ENCODE measurements at regions not wholly inside any gene's neighbourhood (a gene's known extent, or its start where the extent isn't known, plus 50 kb on each side); places are given as distances from the start of the nearest gene placed in this dataset.

DNA sequence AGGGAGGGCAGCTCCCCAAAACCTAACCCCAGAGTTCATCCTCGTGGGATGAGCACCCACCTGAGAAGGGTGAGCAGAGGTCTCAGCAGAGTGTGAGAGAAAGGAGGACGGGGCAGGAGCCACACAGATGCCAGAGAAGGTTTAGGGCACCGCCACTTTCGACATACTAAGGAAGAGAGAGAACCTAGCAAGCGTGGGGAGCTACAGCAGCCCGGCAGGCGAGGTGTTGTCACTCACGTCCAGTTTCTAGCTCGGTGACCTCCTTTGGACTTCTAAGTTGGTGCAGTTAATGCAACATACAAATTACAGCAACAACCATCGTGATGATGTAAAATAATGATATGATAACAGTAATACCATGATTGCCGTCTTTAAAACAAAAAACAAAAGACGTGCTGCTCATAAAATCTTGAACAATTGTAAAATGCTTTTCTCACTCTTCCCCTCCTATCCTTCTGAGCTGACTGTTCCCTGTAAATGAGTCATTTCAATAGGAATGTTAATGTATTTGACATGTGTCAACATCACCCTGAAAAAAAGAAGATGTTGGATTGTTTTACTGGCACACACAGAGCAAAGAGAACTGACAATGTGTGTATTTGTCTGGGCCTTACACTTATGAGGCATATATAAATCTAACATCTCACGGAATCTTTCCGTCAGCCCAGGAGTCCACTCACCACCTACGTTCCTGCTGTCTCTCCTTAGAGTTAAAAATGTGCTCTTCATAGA is 158.2 kb upstream of the MAF start:
- no peak overlapping the region for H3K4me3 ChIP-seq (replicated peaks; ENCODE audit: low read depth, low read length)
- TF ChIP-seq, protein P1, sequence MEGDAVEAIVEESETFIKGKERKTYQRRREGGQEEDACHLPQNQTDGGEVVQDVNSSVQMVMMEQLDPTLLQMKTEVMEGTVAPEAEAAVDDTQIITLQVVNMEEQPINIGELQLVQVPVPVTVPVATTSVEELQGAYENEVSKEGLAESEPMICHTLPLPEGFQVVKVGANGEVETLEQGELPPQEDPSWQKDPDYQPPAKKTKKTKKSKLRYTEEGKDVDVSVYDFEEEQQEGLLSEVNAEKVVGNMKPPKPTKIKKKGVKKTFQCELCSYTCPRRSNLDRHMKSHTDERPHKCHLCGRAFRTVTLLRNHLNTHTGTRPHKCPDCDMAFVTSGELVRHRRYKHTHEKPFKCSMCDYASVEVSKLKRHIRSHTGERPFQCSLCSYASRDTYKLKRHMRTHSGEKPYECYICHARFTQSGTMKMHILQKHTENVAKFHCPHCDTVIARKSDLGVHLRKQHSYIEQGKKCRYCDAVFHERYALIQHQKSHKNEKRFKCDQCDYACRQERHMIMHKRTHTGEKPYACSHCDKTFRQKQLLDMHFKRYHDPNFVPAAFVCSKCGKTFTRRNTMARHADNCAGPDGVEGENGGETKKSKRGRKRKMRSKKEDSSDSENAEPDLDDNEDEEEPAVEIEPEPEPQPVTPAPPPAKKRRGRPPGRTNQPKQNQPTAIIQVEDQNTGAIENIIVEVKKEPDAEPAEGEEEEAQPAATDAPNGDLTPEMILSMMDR (IDR thresholded peaks at IDR 0.05; ENCODE audit: low read depth, low read length, missing control alignments), result no peak
- no peak for DNase-seq (ENCODE audit: extremely low read depth, low read depth)

DNA sequence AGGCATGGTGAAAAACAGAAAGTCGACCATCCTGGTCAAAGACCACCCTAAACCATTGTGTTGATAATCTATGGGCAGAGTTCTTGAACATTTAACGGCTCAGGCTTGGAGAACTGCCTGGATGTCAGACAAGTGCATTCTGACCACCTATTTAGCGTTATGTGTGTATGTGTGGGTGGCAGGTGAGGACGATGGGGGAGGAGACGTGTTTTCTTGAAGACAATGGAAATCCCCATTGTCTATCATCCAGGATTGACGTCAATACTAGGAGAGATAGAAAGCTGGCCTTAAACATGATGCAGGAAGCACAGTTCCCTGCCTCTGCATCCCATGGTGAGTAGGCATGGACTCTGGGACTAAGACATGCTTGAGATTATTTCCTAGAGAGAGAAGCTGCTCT is 157.4 kb upstream of the MAF start:
- TF ChIP-seq, protein P1 (IDR thresholded peaks at IDR 0.05; ENCODE audit: low read depth, low read length, missing control alignments), result no peak
- DNase-seq (ENCODE audit: extremely low read depth, low read depth), result no peak
- H3K4me3 ChIP-seq (replicated peaks; ENCODE audit: low read depth, low read length), result no peak overlapping the region

DNA sequence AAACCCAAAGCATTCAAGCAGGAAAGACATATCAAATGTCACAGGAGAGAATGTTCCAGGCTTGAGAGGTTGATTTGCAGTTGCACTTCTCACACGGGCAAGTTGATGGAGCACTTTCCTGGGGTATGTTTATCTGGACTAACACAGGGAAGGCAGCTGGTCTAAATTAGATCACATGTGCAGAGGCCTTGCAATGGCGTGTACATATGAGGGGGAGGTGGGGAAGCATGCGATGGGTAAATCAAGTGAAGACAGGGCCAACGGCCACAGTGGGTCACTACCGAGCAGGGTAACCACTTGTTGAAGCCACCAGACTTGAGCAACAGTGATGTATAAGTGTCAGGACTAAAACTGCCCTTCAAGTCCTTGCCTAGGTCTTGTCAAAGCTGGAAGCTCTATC is 156.6 kb upstream of the MAF start:
- no peak for DNase-seq (ENCODE audit: extremely low read depth, low read depth)
- TF ChIP-seq, protein P1 (IDR thresholded peaks at IDR 0.05; ENCODE audit: low read depth, low read length, missing control alignments), result no peak
- H3K4me3 ChIP-seq (replicated peaks; ENCODE audit: low read depth, low read length), result no peak overlapping the region

DNA sequence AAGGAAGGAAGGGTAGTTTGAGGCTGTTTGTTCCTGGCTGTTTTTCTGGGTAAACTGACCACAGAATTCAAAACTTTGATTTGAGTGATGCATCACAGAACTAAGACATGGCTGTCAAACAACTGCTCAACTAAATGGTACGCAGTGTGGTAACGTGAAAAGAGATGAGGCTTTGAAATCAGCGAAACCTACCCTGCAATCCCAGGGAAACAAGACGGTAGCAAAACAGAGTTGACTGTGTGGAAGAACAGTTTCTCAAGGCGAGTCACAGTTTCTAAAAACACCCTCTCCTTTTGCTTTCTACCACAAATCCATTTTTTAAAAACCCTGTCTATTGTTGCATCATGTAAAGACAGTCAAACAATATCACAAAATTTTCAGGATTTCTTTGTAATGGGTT is 156.0 kb upstream of the MAF start:
- TF ChIP-seq, protein P1 (IDR thresholded peaks at IDR 0.05; ENCODE audit: low read depth, low read length, missing control alignments), result no peak
- no peak for DNase-seq (ENCODE audit: extremely low read depth, low read depth)
- H3K4me3 ChIP-seq (replicated peaks; ENCODE audit: low read depth, low read length), result no peak overlapping the region

DNA sequence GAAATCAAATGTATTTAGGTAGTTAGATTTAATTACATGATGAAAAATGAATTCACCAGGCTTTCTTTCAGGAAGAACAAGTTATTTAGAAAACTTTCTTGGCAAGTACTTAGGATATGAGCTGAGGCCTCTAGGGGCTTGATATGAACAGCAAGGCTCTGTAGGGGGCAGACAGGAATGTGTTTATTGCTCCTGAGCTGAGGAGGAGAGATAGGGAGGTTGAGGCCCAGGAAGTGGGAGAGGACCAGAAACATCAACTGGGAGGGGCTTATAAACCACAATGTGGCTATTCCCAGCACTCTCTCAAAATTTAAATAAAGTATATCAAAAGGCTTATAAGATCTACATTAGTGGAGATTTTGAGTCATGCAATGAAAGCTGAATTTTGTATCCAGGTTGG is 154.0 kb upstream of the MAF start:
- no peak overlapping the region for H3K4me3 ChIP-seq (replicated peaks; ENCODE audit: low read depth, low read length)
- TF ChIP-seq, protein P1 (IDR thresholded peaks at IDR 0.05; ENCODE audit: low read depth, low read length, missing control alignments), result no peak
- no peak for DNase-seq (ENCODE audit: extremely low read depth, low read depth)

DNA sequence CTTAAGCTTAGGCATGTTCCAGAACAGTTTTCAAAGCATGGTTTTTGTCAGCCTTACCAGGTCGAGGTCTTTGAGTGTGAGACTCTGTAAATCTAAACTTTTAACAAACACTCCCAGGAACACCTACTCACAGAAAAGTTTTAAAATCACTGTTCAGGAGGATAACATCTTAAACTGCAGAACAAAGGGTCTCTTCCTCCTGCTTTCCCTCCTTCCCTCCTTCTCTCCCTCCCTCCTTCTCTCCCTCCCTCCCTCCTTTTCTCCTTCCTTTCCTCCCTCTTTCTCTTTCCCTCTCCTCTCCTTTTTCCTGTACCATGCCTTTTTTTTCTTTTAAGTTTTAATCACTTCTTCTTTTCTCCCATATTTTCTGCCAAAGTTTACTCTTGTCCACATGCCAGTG is 153.5 kb upstream of the MAF start:
- TF ChIP-seq, protein P1 (IDR thresholded peaks at IDR 0.05; ENCODE audit: low read depth, low read length, missing control alignments), result no peak
- DNase-seq (ENCODE audit: extremely low read depth, low read depth), result no peak
- H3K4me3 ChIP-seq (replicated peaks; ENCODE audit: low read depth, low read length), result no peak overlapping the region

DNA sequence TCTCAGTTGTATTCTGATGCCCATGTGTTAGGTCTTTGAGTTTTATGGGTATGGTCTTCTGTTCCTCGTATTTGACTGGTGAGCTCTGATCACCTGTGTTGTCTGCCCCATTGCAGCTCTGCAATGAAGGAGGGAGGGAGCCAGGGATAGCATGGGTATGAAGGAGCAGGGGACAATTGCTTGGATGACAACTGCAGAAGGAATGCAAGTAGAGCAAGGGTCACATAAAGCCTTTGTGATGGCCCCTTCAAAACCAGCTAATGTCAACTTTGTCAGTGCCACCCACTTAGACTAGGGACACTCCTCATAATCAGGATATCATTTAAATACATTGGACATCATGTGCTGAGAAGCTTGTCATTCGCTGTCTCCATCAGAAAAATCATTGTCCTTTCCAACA is 152.7 kb upstream of the MAF start:
- H3K4me3 ChIP-seq (replicated peaks; ENCODE audit: low read depth, low read length), result no peak overlapping the region
- DNase-seq (ENCODE audit: extremely low read depth, low read depth), result no peak
- TF ChIP-seq, protein P1 (IDR thresholded peaks at IDR 0.05; ENCODE audit: low read depth, low read length, missing control alignments), result no peak
